Neural cell (in vitro differentiated cells): ENCODE measurements at regions not wholly inside any gene's neighbourhood (a gene's known extent, or its start where the extent isn't known, plus 50 kb on each side); places are given as distances from the start of the nearest gene placed in this dataset.

ENCODE experiments used
- EP300 ChIP-seq: fragments of 450-650 bp; conservative IDR thresholded peaks from 2 replicates; pipeline ENCODE4 v1.6.1; 2014; ENCODE audit warnings: antibody characterized with exemption, mild to moderate bottlenecking, moderate library complexity; ENCODE audit not compliant: poor library complexity, severe bottlenecking
- MXI1 ChIP-seq: fragments of 450-650 bp; conservative IDR thresholded peaks from 2 replicates; pipeline ENCODE4 v1.6.1; 2014; ENCODE audit warnings: antibody characterized with exemption, mild to moderate bottlenecking; ENCODE audit not compliant: poor library complexity, severe bottlenecking
- TF ChIP-seq, protein P1 (sequence below): fragments of 450-650 bp; IDR thresholded peaks from 2 replicates; pipeline ENCODE4 v1.5.1; 2014; ENCODE audit warnings: antibody characterized with exemption, mild to moderate bottlenecking, moderate library complexity; ENCODE audit not compliant: poor library complexity, severe bottlenecking
- TF ChIP-seq, protein P2 (sequence below): IDR thresholded peaks from 2 replicates; pipeline ENCODE4 v1.6.1; 2012; ENCODE audit warnings: borderline replicate concordance

DNA sequence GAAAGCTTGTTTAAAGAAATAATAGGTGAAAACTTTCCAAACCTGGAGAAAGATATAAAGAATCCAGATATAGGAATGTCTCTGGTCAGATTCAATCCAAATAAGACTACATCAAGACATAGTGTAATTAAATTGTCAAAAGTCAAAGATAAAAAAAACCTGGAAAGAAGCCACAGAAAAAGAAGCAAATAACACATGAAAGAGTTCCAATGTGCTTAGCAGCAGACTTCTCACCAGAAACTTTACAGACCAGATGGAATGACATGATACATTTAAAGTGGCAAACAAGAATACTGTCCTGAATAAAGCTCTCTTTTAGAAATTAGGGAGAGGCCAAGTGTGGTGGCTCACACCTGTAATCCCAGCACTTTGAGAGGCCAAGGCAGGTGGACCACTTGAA lies 1039.9 kb downstream of the KCNT2 start:
- TF ChIP-seq, protein P1, sequence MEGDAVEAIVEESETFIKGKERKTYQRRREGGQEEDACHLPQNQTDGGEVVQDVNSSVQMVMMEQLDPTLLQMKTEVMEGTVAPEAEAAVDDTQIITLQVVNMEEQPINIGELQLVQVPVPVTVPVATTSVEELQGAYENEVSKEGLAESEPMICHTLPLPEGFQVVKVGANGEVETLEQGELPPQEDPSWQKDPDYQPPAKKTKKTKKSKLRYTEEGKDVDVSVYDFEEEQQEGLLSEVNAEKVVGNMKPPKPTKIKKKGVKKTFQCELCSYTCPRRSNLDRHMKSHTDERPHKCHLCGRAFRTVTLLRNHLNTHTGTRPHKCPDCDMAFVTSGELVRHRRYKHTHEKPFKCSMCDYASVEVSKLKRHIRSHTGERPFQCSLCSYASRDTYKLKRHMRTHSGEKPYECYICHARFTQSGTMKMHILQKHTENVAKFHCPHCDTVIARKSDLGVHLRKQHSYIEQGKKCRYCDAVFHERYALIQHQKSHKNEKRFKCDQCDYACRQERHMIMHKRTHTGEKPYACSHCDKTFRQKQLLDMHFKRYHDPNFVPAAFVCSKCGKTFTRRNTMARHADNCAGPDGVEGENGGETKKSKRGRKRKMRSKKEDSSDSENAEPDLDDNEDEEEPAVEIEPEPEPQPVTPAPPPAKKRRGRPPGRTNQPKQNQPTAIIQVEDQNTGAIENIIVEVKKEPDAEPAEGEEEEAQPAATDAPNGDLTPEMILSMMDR, result no peak
- TF ChIP-seq, protein P2, sequence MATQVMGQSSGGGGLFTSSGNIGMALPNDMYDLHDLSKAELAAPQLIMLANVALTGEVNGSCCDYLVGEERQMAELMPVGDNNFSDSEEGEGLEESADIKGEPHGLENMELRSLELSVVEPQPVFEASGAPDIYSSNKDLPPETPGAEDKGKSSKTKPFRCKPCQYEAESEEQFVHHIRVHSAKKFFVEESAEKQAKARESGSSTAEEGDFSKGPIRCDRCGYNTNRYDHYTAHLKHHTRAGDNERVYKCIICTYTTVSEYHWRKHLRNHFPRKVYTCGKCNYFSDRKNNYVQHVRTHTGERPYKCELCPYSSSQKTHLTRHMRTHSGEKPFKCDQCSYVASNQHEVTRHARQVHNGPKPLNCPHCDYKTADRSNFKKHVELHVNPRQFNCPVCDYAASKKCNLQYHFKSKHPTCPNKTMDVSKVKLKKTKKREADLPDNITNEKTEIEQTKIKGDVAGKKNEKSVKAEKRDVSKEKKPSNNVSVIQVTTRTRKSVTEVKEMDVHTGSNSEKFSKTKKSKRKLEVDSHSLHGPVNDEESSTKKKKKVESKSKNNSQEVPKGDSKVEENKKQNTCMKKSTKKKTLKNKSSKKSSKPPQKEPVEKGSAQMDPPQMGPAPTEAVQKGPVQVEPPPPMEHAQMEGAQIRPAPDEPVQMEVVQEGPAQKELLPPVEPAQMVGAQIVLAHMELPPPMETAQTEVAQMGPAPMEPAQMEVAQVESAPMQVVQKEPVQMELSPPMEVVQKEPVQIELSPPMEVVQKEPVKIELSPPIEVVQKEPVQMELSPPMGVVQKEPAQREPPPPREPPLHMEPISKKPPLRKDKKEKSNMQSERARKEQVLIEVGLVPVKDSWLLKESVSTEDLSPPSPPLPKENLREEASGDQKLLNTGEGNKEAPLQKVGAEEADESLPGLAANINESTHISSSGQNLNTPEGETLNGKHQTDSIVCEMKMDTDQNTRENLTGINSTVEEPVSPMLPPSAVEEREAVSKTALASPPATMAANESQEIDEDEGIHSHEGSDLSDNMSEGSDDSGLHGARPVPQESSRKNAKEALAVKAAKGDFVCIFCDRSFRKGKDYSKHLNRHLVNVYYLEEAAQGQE, result no peak
- TF ChIP-seq EP300 (no peak), MXI1 (no peak)
